K562 (cell line): ENCODE measurements at regions not wholly inside any gene's neighbourhood (a gene's known extent, or its start where the extent isn't known, plus 50 kb on each side); places are given as distances from the start of the nearest gene placed in this dataset.

Source experiments
- ATAC-seq: fragments of 200-7000 bp; cut with Tn5 transposase; 3 replicates; pipeline ENCODE4 v1.9.1; 2020; ENCODE audit warnings: moderate library complexity
- BruUV-seq: library from RNA; stranded (reverse); fragments of 400-500 nt; replicated peaks from 2 replicates; lab custom pipeline; 2021; lab: Mats Ljungman, UMichigan
- CTCF ChIA-PET: fragments of 300-600 bp; formaldehyde crosslinking; extraction: SDS; loops from one replicate; lab custom pipeline; 2021; ENCODE audit warnings: low intra/inter-chr PET ratio; lab: Yijun Ruan, JAX
- POLR2A ChIA-PET: fragments of 300-600, 350-650 bp; sonication (Branson Sonifier 250); formaldehyde crosslinking; extraction: SDS; loops from one replicate; lab custom pipeline; 2021; ENCODE audit warnings: antibody characterized with exemption, inconsistent platforms; lab: Yijun Ruan, JAX
- DNase-seq, 4 experiments: peaks; one replicate each; pipeline versions ENCODE4 v3.0.0 to v3.0.0-alpha.2; 2011 to 2018; ENCODE audit warnings: low spot score in 3 of 4, mixed read lengths in 3 of 4; ENCODE audit errors: extremely low read depth in 1 of 4
- FAIRE-seq: peaks from 2 replicates; lab custom pipeline; 2011; peaks lifted over from hg19 to GRCh38; lab: Jason Lieb, UNC
- H2AFZ ChIP-seq: 2 replicates; pipeline ENCODE4 v1.6.0; 2011; ENCODE audit warnings: low read depth, low read length, control low read depth, inconsistent platforms
- H3K27ac ChIP-seq: fragments of 200-600 bp; 3 replicates; pipeline ENCODE4 v1.8.0; 2011; ENCODE audit warnings: low read depth, mild to moderate bottlenecking, control low read depth, inconsistent platforms, low read length, moderate library complexity, mixed read lengths; ENCODE audit errors: extremely low read depth
- H3K27me3 ChIP-seq, 2 experiments: fragments of 300-600 bp in 1 of 2; 2 replicates in 1 of 2; 3 replicates in 1 of 2; pipeline versions ENCODE4 v1.6.0 to v1.8.0; 2011; ENCODE audit warnings: inconsistent platforms in 2 of 2, low read length in 2 of 2, mild to moderate bottlenecking in 1 of 2, mixed read lengths in 1 of 2, moderate library complexity in 1 of 2; ENCODE audit not compliant: control insufficient read depth in 2 of 2, insufficient read depth in 2 of 2
- H3K36me3 ChIP-seq: fragments of 300-600 bp; 3 replicates; pipeline ENCODE4 v1.8.0; 2011; ENCODE audit warnings: mild to moderate bottlenecking, low read length, inconsistent platforms; ENCODE audit not compliant: control insufficient read depth, insufficient read depth
- H3K4me1 ChIP-seq, 2 experiments: fragments of 200-600 bp in 1 of 2; replicated peaks in 1 of 2; 2 replicates in 1 of 2; 3 replicates in 1 of 2; pipeline versions ENCODE4 v1.5.1 to v1.8.0; 2011; ENCODE audit warnings: inconsistent platforms in 2 of 2, low read length in 2 of 2, mild to moderate bottlenecking in 1 of 2, mixed read lengths in 1 of 2, moderate library complexity in 1 of 2; ENCODE audit not compliant: control insufficient read depth in 2 of 2, insufficient read depth in 2 of 2
- H3K4me2 ChIP-seq: 2 replicates; pipeline ENCODE4 v1.6.1; 2011; ENCODE audit warnings: low read length, control low read depth, inconsistent platforms, mixed read lengths; ENCODE audit not compliant: insufficient read depth
- H3K4me3 ChIP-seq: fragments of 200-600 bp; sonication (generic), shearing (Covaris generic); 2 replicates; pipeline ENCODE4 v1.5.1; 2016; ENCODE audit warnings: control low read depth, inconsistent platforms
- H3K79me2 ChIP-seq: fragments of 200-600 bp; 3 replicates; pipeline ENCODE4 v1.8.0; 2011; ENCODE audit warnings: low read length, inconsistent platforms; ENCODE audit not compliant: control insufficient read depth, insufficient read depth
- H3K9ac ChIP-seq, 2 experiments: 2 replicates each; pipeline versions ENCODE4 v1.6.0 to v1.6.1; 2011; ENCODE audit warnings: low read depth in 2 of 2, low read length in 2 of 2, control low read depth in 1 of 2, inconsistent platforms in 1 of 2, mild to moderate bottlenecking in 1 of 2, mixed read lengths in 1 of 2; ENCODE audit not compliant: insufficient read depth in 1 of 2
- H3K9me1 ChIP-seq: one replicate; pipeline ENCODE4 v1.6.0; 2011; ENCODE audit warnings: inconsistent platforms, mild to moderate bottlenecking, low read length, moderate library complexity; ENCODE audit not compliant: control insufficient read depth, insufficient read depth
- H3K9me3 ChIP-seq: replicated peaks from 2 replicates; pipeline ENCODE4 v1.5.1; 2011; ENCODE audit warnings: low read depth, low read length, inconsistent platforms; ENCODE audit not compliant: control insufficient read depth, insufficient read depth
- H4K20me1 ChIP-seq: replicated peaks from 2 replicates; pipeline ENCODE4 v1.6.1; 2011; ENCODE audit warnings: low read length, inconsistent platforms, mixed read lengths; ENCODE audit not compliant: control insufficient read depth, insufficient read depth
- EP300 ChIP-seq: IDR thresholded peaks from 2 replicates; pipeline ENCODE4 v1.6.1; 2012; ENCODE audit warnings: low read length, improper control_type of control experiment
- IFI16 ChIP-seq: fragments of 250-450 bp; sonication (Bioruptor Pico); IDR thresholded peaks from 2 replicates; pipeline ENCODE4 v2.1.2; 2022; ENCODE audit warnings: mild to moderate bottlenecking, inconsistent platforms
- LEF1 ChIP-seq: fragments of 450-650 bp; IDR thresholded peaks from 2 replicates; pipeline ENCODE4 v1.6.1; 2016; ENCODE audit warnings: mild to moderate bottlenecking
- NELFE ChIP-seq: IDR thresholded peaks from 2 replicates; pipeline ENCODE4 v1.6.1; 2011; ENCODE audit warnings: mild to moderate bottlenecking; ENCODE audit not compliant: insufficient read depth, insufficient read length
- RFX7 ChIP-seq: fragments of 250-450 bp; sonication (Bioruptor Pico); IDR thresholded peaks from 2 replicates; pipeline ENCODE4 v1.5.1; 2021; ENCODE audit warnings: mild to moderate bottlenecking
- SAFB2 ChIP-seq: fragments of 200-400 bp; formaldehyde crosslinking; IDR thresholded peaks from 2 replicates; pipeline ENCODE4 v1.6.1; 2018; ENCODE audit warnings: borderline replicate concordance, low read length, low read depth, moderate library complexity; ENCODE audit not compliant: severe bottlenecking
- STAT5B ChIP-seq: fragments of 250-450 bp; sonication (Bioruptor Pico); IDR thresholded peaks from 2 replicates; pipeline ENCODE4 v1.8.0; 2021; ENCODE audit warnings: mild to moderate bottlenecking, inconsistent platforms
- YBX1 ChIP-seq: fragments of 450-650 bp; IDR thresholded peaks from 2 replicates; pipeline ENCODE4 v1.7.1; 2016; ENCODE audit warnings: mild to moderate bottlenecking
- ZFP30 ChIP-seq: fragments of 250-450 bp; sonication (Bioruptor Pico); IDR thresholded peaks from 2 replicates; pipeline ENCODE4 v1.8.0; 2022; ENCODE audit warnings: moderate library complexity, mild to moderate bottlenecking, inconsistent platforms, borderline replicate concordance
- ZFP36 ChIP-seq: fragments of 150-350 bp; IDR thresholded peaks from 2 replicates; pipeline ENCODE4 v1.6.1; 2018; ENCODE audit warnings: low read length, low read depth; ENCODE audit not compliant: partially characterized antibody
- ZNF197 ChIP-seq: fragments of 200-800 bp; sonication (Bioruptor generic); IDR thresholded peaks from 2 replicates; pipeline ENCODE4 v1.6.1; 2016; ENCODE audit warnings: low read depth, missing genetic modification characterization, missing compliant biosample characterization
- ZNF707 ChIP-seq: fragments of 250-450 bp; sonication (Bioruptor Pico); conservative IDR thresholded peaks from 2 replicates; pipeline ENCODE4 v1.8.0; 2022; ENCODE audit warnings: inconsistent platforms, mild to moderate bottlenecking, moderate library complexity
- WGBS: fragments of 100-300 bp; shearing (Covaris generic); methylation state at CpG from one replicate; pipeline ENCODE4 v1.1.6; 2016; ENCODE audit warnings: low coverage, mixed read lengths; ENCODE audit not compliant: insufficient coverage; ENCODE audit errors: missing lambda C conversion rate; 5-methylcytosine and 5-hydroxymethylcytosine counted together
- in situ Hi-C: fragments of 300-500 bp; cut with MboI; formaldehyde crosslinking; loops from 4 replicates; pipeline ENCODE4 v1.15.0; 2018; ENCODE audit warnings: inconsistent platforms, mixed read lengths
- intact Hi-C: fragments of 100-400 bp; cut with micrococcal nuclease; formaldehyde crosslinking; loops from 2 replicates; pipeline ENCODE4 v1.14.2; 2022
- TF ChIP-seq, protein P1 (sequence below): IDR thresholded peaks from 3 replicates; pipeline ENCODE4 v1.6.1; 2011; ENCODE audit warnings: borderline replicate concordance, mild to moderate bottlenecking, moderate library complexity; ENCODE audit not compliant: insufficient read length; ENCODE audit errors: extremely low read depth

GRCh38 chr5:164799391-164799790, 1294.0 kb downstream of the MAT2B start:
- Histone ChIP-seq H3K9me3 (no peaks in the 10 kb centered on the region), H3K4me2 (no peak overlapping the region), H3K79me2 (no peaks in the 10 kb centered on the region), H3K9me1 (no peaks in the 10 kb centered on the region), H3K4me1 (no peaks in the 10 kb centered on the region), H3K9ac (no peak overlapping the region), H3K36me3 (no peaks in the 10 kb centered on the region), H3K27me3 (no peaks in the 10 kb centered on the region), H2AFZ (no peak overlapping the region), H4K20me1 (no peaks in the 10 kb centered on the region), H3K4me3 (no peak overlapping the region), H3K27ac (no peak overlapping the region)
- FAIRE-seq: no peak
- TF ChIP-seq STAT5B (CRISPR knock-in tag) (no peak), ZNF707 (CRISPR knock-in tag) (no peak), SAFB2 (no peak), EP300 (no peak), ZFP30 (no peak)
- ChIA-PET POLR2A (no interaction called here), CTCF (no interaction called here)
- BruUV-seq: no TSS peak
- no peak for DNase-seq
- in situ Hi-C loops (no loop called here), intact Hi-C loops (no loop called here)
- 0% methylated on average over 2 of the region's 2 CpGs for WGBS
- ATAC-seq: no peak

DNA sequence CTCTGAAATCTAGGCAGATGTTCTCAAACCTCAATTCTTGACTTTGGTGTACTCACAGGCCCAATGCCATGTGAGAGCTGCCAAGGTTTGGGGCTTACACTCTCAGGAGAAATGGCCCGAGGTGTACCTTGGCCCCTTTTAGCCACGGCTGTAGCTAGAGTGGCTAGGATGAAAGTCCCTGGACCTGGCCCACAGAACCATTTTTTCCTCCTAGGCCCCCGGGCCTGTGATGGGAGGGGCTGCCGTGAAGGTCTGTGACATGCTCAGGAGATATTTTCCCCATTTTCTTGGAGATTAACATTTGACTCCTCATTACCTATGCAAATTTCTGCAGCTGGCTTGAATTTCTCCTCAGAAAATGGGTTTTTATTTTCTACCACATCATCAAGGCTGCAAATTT, 1296.5 kb downstream of the MAT2B start:
- POLR2A ChIA-PET: no interaction called here
- no peaks in the 10 kb centered on the region for H3K36me3 ChIP-seq
- DNase-seq: no peak
- H3K9me3 ChIP-seq: no peaks in the 10 kb centered on the region
- no peak for ATAC-seq
- no peaks in the 10 kb centered on the region for H3K9me1 ChIP-seq
- CTCF ChIA-PET: no interaction called here
- H3K9ac ChIP-seq: no peak overlapping the region
- BruUV-seq: no TSS peak
- H3K4me2 ChIP-seq: no peak overlapping the region
- in situ Hi-C loops: no loop called here
- no peak overlapping the region for H3K4me3 ChIP-seq
- H3K27me3 ChIP-seq: no peaks in the 10 kb centered on the region
- H2AFZ ChIP-seq: no peak overlapping the region
- no peak for TF ChIP-seq ZNF197 (CRISPR knock-in tag)
- peak; percentile 42 for TF ChIP-seq ZFP36
- TF ChIP-seq, protein P1, sequence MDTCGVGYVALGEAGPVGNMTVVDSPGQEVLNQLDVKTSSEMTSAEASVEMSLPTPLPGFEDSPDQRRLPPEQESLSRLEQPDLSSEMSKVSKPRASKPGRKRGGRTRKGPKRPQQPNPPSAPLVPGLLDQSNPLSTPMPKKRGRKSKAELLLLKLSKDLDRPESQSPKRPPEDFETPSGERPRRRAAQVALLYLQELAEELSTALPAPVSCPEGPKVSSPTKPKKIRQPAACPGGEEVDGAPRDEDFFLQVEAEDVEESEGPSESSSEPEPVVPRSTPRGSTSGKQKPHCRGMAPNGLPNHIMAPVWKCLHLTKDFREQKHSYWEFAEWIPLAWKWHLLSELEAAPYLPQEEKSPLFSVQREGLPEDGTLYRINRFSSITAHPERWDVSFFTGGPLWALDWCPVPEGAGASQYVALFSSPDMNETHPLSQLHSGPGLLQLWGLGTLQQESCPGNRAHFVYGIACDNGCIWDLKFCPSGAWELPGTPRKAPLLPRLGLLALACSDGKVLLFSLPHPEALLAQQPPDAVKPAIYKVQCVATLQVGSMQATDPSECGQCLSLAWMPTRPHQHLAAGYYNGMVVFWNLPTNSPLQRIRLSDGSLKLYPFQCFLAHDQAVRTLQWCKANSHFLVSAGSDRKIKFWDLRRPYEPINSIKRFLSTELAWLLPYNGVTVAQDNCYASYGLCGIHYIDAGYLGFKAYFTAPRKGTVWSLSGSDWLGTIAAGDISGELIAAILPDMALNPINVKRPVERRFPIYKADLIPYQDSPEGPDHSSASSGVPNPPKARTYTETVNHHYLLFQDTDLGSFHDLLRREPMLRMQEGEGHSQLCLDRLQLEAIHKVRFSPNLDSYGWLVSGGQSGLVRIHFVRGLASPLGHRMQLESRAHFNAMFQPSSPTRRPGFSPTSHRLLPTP: no peak
- TF ChIP-seq RFX7: no peak
- TF ChIP-seq YBX1: no peak
- no peak for TF ChIP-seq NELFE
- TF ChIP-seq LEF1: no peak
- no peak for TF ChIP-seq IFI16 (CRISPR knock-in tag)
- TF ChIP-seq, all 486 proteins: peak for 1
- Histone ChIP-seq H3K79me2 (no peaks in the 10 kb centered on the region), H3K4me1 (no peaks in the 10 kb centered on the region), H3K27ac (no peak overlapping the region), H4K20me1 (no peaks in the 10 kb centered on the region)
- intact Hi-C loops: no loop called here
- WGBS: 0% methylated on average over 3 of the region's 4 CpGs
- no peak for FAIRE-seq
